NCI-H748 (cell line): ENCODE measurements at regions not wholly inside any gene's neighbourhood (a gene's known extent, or its start where the extent isn't known, plus 50 kb on each side); places are given as distances from the start of the nearest gene placed in this dataset.

Experiments
- DNase-seq: peaks from one replicate; lab custom pipeline; 2025; ENCODE audit not compliant: unreplicated experiment; lab: John Stamatoyannopoulos, UW

GRCh38 chr14:25103820-25104219 lies 53.9 kb upstream of the STXBP6 start:
- DNase-seq, result no peak

DNA sequence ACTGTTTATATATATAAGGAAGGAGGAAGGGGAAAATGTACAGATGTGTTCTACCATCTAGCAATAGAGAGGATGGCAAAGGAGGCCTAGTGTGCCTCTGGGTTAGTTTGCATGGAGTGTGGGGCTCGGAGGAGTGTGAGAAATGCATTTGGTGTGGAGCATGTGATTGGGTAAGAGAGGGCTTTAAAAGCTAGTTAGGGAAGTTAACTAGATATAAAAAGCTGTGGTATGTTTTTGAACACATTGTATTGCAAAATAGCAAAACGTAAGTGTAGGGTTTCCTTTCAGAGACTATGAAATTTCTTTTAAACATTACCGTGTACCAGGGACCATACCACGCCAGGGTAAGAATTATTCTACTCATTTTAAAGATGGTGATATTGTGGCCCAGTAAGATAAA lies 53.3 kb upstream of the STXBP6 start:
- DNase-seq, result no peak

DNA sequence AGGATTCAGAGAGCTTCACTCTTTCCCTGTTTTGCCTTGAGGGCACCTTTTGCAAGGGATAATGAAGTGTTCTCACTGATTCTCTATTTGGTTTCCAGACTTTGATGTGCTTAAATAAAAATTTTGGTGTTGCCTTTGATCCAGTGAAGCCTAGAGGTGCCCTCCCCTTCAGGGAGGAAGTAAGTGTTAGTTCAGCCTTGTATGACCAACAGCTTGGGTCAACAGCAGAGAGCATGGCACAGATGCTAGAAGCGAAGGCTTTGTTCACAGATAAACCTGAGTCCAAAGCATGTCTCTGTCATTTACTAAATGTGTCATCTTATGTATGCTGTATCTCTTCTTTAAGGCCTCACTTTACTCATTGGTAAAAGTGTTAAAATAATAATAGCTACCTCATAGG lies 52.8 kb upstream of the STXBP6 start:
- no peak for DNase-seq

DNA sequence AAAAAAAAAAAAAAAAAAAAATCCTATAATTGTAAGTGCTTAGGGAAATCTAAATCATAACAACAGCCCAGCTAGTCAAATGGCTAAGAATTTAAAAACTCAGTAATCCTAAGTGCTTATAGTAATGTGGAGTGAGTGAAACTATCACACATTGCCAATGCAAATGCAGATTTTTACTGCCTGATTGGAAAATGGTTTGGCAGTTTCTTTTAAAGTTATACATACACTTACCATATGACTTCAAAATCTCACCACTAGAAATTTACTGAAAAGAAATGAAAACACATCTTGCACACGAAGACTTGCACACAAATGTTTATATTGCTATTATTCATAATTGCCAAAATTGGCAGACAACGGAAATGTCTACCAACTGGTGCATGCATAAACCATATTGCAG lies 51.3 kb upstream of the STXBP6 start:
- DNase-seq, result no peak
